Endothelial cell of umbilical vein (primary cell): ENCODE measurements at regions not wholly inside any gene's neighbourhood (a gene's known extent, or its start where the extent isn't known, plus 50 kb on each side); places are given as distances from the start of the nearest gene placed in this dataset.

ENCODE experiments used
- BruUV-seq: library from RNA; stranded (reverse); fragments of 400-500 nt; replicated peaks from 2 replicates; lab custom pipeline; 2021; lab: Mats Ljungman, UMichigan
- CTCF ChIA-PET: fragments of 300-600, 350-600 bp; sonication (Branson Sonifier 250); formaldehyde crosslinking; loops from one replicate; lab custom pipeline; 2021; ENCODE audit warnings: antibody characterized with exemption, inconsistent platforms; lab: Charles Lee
- POLR2A ChIA-PET: fragments of 300-600, 350-600 bp; sonication (Branson Sonifier 250); formaldehyde crosslinking; loops from one replicate; lab custom pipeline; 2021; ENCODE audit warnings: antibody characterized with exemption, inconsistent platforms; lab: Charles Lee
- DNase-seq: peaks from one replicate; pipeline ENCODE4 v3.0.0-alpha.2; 2011; ENCODE audit warnings: low read depth, low spot score
- FAIRE-seq: peaks from 2 replicates; lab custom pipeline; 2011; peaks lifted over from hg19 to GRCh38; lab: Jason Lieb, UNC
- H2AFZ ChIP-seq: 2 replicates; pipeline ENCODE4 v1.6.0; 2012; ENCODE audit warnings: low read depth, low read length, control low read depth, inconsistent platforms
- H3K27ac ChIP-seq: 2 replicates; pipeline ENCODE4 v1.5.1; 2011; ENCODE audit warnings: low read depth, mild to moderate bottlenecking, control low read depth, low read length, moderate library complexity; ENCODE audit not compliant: insufficient read depth
- H3K27me3 ChIP-seq, 2 experiments: 2 replicates each; pipeline versions ENCODE4 v1.6.0 to v1.6.1; 2011; ENCODE audit warnings: low read length in 2 of 2, mixed read lengths in 1 of 2; ENCODE audit not compliant: control insufficient read depth in 2 of 2, insufficient read depth in 2 of 2
- H3K36me3 ChIP-seq, 2 experiments: 2 replicates in 1 of 2; 3 replicates in 1 of 2; pipeline ENCODE4 v1.5.1; 2011; ENCODE audit warnings: low read length in 2 of 2, mild to moderate bottlenecking in 1 of 2, moderate library complexity in 1 of 2; ENCODE audit not compliant: control insufficient read depth in 2 of 2, insufficient read depth in 2 of 2; ENCODE audit errors: extremely low read depth in 1 of 2
- H3K4me1 ChIP-seq: 3 replicates; pipeline ENCODE4 v1.5.1; 2011; ENCODE audit warnings: mild to moderate bottlenecking, low read length; ENCODE audit not compliant: control insufficient read depth, insufficient read depth; ENCODE audit errors: extremely low read depth
- H3K4me2 ChIP-seq: 2 replicates; pipeline ENCODE4 v1.6.1; 2011; ENCODE audit warnings: low read length, control low read depth, mixed read lengths; ENCODE audit not compliant: insufficient read depth
- H3K4me3 ChIP-seq, 3 experiments: fragments of 200-600 bp in 1 of 3; sonication (generic), shearing (Covaris generic) in 1 of 3; replicated peaks in 1 of 3; 2 replicates each; pipeline ENCODE4 v1.5.1; 2011 to 2016; ENCODE audit warnings: control low read depth in 3 of 3, low read length in 3 of 3, mild to moderate bottlenecking in 2 of 3, inconsistent platforms in 1 of 3, low read depth in 1 of 3, moderate library complexity in 1 of 3; ENCODE audit not compliant: insufficient read depth in 1 of 3
- H3K79me2 ChIP-seq: 2 replicates; pipeline ENCODE4 v1.6.0; 2012; ENCODE audit warnings: low read length, inconsistent platforms; ENCODE audit not compliant: control insufficient read depth, insufficient read depth
- H3K9ac ChIP-seq: replicated peaks from 2 replicates; pipeline ENCODE3; 2011; ENCODE audit warnings: low read length, control low read depth; ENCODE audit not compliant: insufficient read depth; ENCODE audit errors: extremely low read depth
- H3K9me1 ChIP-seq: replicated peaks from 3 replicates; pipeline ENCODE4 v1.6.0; 2011; ENCODE audit warnings: mild to moderate bottlenecking, low read length; ENCODE audit not compliant: control insufficient read depth, insufficient read depth; ENCODE audit errors: extremely low read depth
- H3K9me3 ChIP-seq: replicated peaks from 2 replicates; pipeline ENCODE4 v1.5.1; 2012; ENCODE audit warnings: low read length, inconsistent platforms; ENCODE audit not compliant: control insufficient read depth, insufficient read depth
- H4K20me1 ChIP-seq: replicated peaks from 2 replicates; pipeline ENCODE3; 2011; ENCODE audit warnings: mild to moderate bottlenecking, low read length; ENCODE audit not compliant: control insufficient read depth, insufficient read depth; ENCODE audit errors: extremely low read depth
- FOS ChIP-seq: IDR thresholded peaks from 2 replicates; pipeline ENCODE4 v1.6.1; 2011; ENCODE audit warnings: mild to moderate bottlenecking, low read length, moderate library complexity, borderline replicate concordance; ENCODE audit not compliant: insufficient read depth
- GATA2 ChIP-seq: IDR thresholded peaks from 2 replicates; pipeline ENCODE4 v1.7.0; 2011; ENCODE audit warnings: low read depth, mild to moderate bottlenecking, moderate library complexity, mixed read lengths, low read length; ENCODE audit not compliant: insufficient read length, insufficient read depth
- MAX ChIP-seq: IDR thresholded peaks from 2 replicates; pipeline ENCODE4 v1.6.1; 2011; ENCODE audit not compliant: insufficient read depth, insufficient read length
- MYC ChIP-seq: IDR thresholded peaks from one replicate; pipeline ENCODE4 v1.6.1; 2011; ENCODE audit warnings: mild to moderate bottlenecking, low read depth, low read length
- POLR2A ChIP-seq: IDR thresholded peaks from 2 replicates; pipeline ENCODE4 v1.6.1; 2012; ENCODE audit warnings: low read depth, mild to moderate bottlenecking, control low read depth, low read length
- dilution Hi-C: fragments of 300-500 bp; cut with MboI; formaldehyde crosslinking; loops from one replicate; pipeline ENCODE4 v1.15.0; 2019; ENCODE audit warnings: low sequenced_read_pairs; ENCODE audit not compliant: extremely low pct_ligation_motif_present
- intact Hi-C: fragments of 100-400 bp; cut with micrococcal nuclease; formaldehyde crosslinking; loops from one replicate; pipeline ENCODE4 v1.10.0; 2022
- TF ChIP-seq, protein P1 (sequence below), 2 donors: IDR thresholded peaks; 1 replicate in 1 of 2; 2 replicates in 1 of 2; pipeline ENCODE4 v1.5.1; 2011; ENCODE audit warnings: low read length in 2 of 2, mild to moderate bottlenecking in 2 of 2, moderate library complexity in 2 of 2, control low read depth in 1 of 2, inconsistent platforms in 1 of 2, low read depth in 1 of 2; ENCODE audit not compliant: insufficient read depth in 1 of 2; ENCODE audit errors: extremely low read depth in 1 of 2

DNA sequence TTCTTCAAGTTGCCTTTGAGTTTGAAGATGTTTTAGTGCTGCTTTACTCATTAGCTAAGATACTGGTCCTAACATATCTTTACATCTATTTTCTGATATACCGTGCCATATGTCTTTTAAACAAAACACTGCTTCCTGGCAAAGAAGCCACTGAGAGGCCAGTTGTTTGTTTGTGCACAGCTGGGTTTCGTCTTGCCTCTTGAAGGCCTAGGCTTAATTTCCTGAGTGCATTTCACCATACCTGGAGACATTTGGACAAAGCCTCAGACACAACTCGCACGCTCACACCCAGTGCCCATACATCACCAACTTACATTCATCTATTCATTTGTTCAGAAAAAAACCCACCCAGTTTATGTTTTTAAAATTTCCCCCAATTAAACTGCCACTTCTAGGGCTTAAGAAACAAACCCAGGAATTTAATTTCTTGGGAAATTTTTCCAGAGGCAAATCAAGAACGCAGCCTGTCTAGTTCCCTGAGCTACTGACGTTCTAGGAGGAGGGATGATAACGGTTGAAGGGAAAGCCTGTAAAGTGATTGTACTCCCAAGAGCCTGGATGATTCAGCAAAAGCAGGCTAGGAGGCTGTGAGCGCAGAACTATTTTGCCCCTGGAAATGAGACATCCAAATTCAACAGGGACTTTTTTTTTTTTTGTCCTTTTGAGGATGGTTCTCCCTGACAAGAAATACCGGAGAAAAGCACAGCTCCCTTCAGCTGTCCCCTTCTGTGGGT, 77.7 kb downstream of the OLIG3 start:
- BruUV-seq, result no TSS peak
- FAIRE-seq (no peak), DNase-seq (no peak)
- CTCF ChIA-PET, result interaction anchor here (1.3 to 3.8 kb wide), 2 partner anchors 74 to 322 kb away, joined by 4 to 30 read pairs; no protein-coding TSS in a partner anchor
- dilution Hi-C loops (no loop called here), intact Hi-C loops (no loop called here)
- Histone ChIP-seq H3K9me3 (no peaks in the 10 kb centered on the region), H3K79me2 (no peaks in the 10 kb centered on the region), H3K27me3 (peaks cover 16 to 28% of the 10 kb centered on the region in 2 experiments), H3K4me2 (no peak overlapping the region), H3K36me3 (no peaks in the 10 kb centered on the region), H3K9ac (no peak overlapping the region), H3K9me1 (no peaks in the 10 kb centered on the region), H2AFZ (no peak overlapping the region), H4K20me1 (no peaks in the 10 kb centered on the region), H3K27ac (no peak overlapping the region), H3K4me3 (no peak overlapping the region), H3K4me1 (no peaks in the 10 kb centered on the region)
- TF ChIP-seq, protein P1, sequence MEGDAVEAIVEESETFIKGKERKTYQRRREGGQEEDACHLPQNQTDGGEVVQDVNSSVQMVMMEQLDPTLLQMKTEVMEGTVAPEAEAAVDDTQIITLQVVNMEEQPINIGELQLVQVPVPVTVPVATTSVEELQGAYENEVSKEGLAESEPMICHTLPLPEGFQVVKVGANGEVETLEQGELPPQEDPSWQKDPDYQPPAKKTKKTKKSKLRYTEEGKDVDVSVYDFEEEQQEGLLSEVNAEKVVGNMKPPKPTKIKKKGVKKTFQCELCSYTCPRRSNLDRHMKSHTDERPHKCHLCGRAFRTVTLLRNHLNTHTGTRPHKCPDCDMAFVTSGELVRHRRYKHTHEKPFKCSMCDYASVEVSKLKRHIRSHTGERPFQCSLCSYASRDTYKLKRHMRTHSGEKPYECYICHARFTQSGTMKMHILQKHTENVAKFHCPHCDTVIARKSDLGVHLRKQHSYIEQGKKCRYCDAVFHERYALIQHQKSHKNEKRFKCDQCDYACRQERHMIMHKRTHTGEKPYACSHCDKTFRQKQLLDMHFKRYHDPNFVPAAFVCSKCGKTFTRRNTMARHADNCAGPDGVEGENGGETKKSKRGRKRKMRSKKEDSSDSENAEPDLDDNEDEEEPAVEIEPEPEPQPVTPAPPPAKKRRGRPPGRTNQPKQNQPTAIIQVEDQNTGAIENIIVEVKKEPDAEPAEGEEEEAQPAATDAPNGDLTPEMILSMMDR (IDR thresholded peaks at IDR 0.05; ENCODE audit: extremely low read depth in 1 of 2, insufficient read depth in 1 of 2, low read depth in 1 of 2, low read length in 2 of 2), result no peak
- TF ChIP-seq POLR2A (no peak), MYC (no peak), GATA2 (no peak), FOS (no peak), MAX (no peak)
- POLR2A ChIA-PET, result no interaction called here
